ENCODE measurements at regions not wholly inside any gene's neighbourhood (a gene's known extent, or its start where the extent isn't known, plus 50 kb on each side); places are given as distances from the start of the nearest gene placed in this dataset.

DNA sequence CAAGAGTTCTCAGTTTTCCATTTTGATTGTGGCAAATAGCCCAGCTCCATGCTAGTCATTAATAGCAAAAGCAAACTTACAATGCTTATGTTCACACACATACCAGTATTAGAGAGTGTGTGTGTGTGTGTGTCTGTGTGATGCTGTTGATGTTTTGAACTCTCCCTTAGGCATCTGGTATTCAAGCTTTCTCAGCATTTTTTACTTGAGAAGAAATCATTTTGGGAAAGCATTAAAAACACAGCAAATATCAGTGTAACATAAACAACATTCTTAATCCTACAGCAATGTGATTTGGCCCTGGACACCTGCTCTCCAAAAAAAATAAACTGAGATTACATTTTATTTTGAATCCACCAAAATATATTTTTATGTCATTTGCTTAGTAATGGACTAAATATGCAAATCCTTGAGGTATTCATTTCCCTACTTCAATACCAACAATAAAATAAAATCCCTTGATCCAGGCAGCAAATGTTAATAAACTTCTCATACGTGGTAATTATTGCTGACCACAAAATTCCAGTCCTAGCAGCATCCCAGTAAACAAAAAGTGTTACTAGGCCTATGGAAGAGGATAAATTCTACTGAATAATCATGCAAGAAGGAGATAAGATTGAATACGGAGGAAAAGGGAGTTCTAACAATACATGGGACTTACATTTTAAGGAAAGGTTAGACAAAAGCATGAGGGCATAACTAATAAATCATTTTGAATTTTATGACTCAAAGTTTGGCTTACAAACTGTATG is 249.5 kb upstream of the CLEC14A start:
- DNase-seq = no peak

- DNase-seq = no peak
These were observed 248.3 kb upstream of the CLEC14A start for GRCh38 chr14:38504175-38504574.

DNA sequence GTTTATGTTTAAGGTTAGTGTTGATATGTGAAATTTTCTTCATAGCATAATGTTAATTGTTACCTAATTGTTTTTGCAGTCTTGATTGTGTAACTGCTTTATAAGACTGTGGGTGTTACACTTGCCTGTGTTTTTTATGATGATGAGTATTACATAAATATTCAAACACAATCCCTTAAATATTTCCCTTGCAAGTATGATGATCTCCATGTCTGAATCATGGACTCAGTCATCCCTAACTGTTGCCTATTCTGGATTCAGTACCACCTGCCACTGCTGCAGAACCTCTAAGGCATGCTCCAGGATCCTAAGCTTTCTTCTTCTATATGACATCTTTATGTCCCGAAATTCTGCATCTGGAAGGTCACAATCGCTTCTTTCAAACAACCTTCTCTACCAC is 246.3 kb upstream of the CLEC14A start:
- DNase-seq = no peak

DNA sequence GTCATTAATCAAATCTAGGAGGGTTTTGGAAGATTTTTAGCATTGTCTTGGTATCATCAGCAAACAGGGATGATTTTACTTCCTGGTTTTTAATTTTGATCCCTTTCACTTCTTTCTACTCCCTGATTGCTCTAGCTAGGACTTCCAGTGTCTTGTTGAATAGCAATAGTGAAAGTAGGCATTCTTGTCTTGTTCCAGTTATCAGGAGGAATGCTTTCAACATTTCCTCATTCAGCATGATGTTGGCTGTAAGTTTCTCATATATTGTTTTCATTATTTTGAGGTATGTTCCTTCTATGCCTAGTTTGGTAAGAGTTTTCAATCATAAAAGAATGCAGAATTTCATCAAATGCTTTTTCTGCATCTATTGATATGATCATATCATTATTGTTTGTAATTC is 244.2 kb upstream of the CLEC14A start:
- DNase-seq = no peak

DNA sequence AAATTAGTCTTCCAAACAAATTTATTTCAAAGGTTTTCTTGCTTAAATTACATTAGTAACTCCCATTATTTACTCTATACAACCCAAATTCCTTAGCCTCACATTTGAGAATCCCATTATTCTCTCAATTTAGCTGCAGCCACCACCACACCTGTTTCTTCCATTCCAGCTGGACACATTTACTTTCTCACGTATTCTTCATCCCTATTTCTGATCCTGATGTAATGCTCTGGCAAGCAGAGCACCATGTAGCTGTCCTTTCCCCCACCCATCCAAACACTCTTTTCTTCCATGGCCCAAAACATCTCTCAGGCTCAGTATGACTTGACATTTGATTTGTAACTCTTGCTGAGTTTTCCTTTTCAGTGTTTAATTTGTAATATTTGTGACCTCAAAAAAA is 240.2 kb upstream of the CLEC14A start:
- DNase-seq = no peak

DNA sequence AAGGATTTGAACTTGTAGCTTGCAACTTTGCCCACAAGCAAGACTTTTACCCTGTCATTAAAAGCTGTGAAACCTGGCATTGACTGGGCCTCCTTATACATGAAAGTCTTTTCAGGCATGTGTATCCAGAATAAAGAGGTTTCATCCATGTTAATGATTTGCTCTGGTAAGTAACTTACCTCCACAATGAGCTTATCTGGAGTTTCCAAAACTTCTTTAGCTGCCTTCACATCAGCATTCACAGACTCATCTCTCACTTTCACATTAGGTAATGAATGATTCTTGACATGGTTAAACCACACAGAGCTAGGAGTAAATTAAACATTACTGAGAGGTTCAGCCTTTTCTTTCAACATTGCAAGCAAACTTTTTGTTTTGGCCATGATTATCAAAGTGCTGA is 234.4 kb upstream of the CLEC14A start:
- no peak for DNase-seq

- DNase-seq = no peak
These were observed 229.1 kb upstream of the CLEC14A start for GRCh38 chr14:38485026-38485425.

GRCh38 chr14:38481952-38482678 is 226.2 kb upstream of the CLEC14A start:
- DNase-seq = no peak

DNA sequence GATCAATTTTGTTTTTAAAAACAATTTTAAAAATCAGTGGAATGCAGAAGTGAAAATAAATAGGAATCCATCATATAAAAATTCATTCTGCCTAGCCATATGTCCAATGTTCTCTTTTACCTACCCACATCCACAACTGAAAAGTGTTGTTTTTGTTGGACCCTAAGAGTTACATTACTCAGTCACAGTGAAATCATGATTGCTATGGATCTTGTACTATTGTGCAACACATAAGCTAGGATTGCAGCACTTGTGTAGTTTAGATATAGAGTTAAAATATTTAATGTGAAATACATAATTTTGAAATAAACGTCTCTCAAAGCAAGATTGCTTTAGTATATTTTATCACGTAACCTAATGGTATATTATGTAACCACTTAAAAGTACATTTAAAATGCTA is 213.3 kb upstream of the CLEC14A start:
- DNase-seq = no peak

GRCh38 chr14:38442208-38442607 is 186.3 kb upstream of the CLEC14A start:
- no peak for DNase-seq

DNA sequence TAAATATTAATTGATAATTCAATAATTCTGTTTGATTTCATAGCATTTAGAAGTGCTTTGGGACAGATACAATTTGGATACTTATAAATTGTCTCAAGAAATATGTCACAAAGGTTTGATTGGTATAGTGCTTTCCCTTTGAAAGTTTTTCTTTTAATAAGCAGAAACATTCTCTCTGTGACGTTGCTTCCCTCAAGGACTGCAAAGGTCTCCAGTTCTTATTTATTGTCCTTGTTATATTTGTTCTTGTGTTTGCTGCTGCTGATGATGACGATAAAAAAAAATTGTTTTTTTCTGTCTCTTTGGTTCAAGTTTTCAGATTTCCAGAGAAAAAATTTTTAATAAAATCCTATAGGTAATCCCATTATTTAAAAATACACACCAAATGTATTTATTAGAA is 176.3 kb upstream of the CLEC14A start:
- DNase-seq = no peak

- no peak for DNase-seq
These were observed 175.3 kb upstream of the CLEC14A start for GRCh38 chr14:38431156-38431555.

GRCh38 chr14:38430522-38430921 is 174.6 kb upstream of the CLEC14A start:
- DNase-seq = no peak

DNA sequence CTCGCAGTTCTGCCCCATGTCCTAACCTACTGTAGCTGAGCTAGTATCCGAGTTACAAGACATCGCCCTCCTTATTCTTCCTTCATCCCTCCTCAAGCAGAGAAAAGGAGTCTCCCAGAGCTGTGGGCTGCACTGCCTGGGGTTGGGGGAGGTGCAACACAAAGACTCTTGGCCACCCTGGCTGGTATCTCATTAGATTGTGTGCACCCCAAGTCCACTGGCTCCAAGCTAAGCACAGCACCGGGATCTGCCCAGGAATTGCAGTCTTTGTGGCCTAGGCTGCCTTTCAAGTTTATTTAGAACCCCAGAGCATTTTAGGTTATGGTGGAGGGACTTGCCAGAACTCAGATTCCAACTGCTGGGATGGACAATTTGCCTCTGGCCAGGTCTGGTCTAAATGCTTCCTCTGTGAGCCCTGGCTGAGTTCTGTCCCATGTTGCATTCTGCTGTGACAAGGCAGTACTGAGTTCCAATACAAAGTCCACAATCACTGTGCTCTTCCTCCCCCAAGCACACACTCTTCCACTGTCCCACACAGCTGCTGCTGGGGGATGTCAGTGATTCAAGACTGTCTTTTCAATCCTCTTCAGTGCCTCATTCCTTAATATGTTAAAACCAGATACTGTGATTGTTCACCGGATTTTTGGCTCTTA is 169.6 kb upstream of the CLEC14A start:
- no peak for DNase-seq

- DNase-seq = no peak
These were observed 164.2 kb upstream of the CLEC14A start for GRCh38 chr14:38420048-38420447.

DNA sequence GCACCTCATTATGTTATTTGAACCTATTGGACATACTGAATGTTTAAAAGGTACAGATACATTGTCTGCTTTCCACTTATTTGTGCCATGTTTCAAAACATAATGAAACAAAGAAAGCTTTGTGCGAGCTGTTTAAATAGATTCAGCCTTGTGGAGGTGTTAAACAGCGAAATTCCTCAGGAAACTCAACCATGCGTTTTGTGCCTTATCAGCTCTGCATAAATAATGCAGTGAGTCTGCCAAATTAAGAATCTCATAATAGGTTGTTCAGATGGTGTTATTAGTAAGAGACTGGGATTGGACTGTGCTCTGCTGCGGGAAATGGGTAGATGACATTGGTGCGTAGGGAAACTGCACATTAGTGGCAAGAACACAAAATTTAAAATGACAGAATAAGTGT is 163.7 kb upstream of the CLEC14A start:
- no peak for DNase-seq

DNA sequence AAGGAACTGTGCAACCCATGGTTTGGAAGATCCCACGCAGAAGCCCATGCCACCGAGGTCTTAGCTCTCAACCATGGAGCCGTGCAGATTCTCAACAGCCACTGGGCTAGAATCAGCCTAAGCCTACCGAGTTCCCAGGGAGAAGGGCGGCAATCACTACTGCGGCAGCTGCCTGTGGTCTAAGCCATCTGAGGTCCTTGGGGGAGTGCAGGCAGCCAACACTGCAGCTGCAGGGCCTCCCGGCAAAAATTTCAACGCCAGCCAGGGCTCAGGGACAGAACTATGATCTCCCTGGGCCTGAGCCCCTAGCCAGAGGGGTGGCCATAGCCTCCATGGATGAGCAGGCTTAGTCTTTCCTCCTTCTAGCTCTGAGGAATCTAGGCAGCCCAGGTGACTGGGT is 156.8 kb upstream of the CLEC14A start:
- no peak for DNase-seq

DNA sequence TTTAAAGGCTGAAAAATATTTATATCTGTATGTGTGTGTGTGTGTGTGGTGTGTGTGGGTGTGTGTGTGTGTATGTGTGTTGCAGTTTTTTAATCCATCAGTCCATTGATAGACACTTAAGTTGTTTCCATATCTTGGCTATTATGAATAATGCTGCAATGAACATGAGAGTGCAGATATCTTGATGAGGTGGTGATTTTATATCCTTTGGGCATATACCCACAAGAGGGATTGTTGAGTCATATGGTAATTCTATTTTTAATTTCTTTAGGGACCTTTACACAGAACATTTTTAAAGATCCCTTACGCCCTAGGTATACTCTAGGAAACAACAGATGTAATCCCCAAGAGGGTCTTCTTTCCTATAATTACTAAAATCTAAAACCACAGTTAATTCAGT is 154.5 kb upstream of the CLEC14A start:
- DNase-seq = no peak

DNA sequence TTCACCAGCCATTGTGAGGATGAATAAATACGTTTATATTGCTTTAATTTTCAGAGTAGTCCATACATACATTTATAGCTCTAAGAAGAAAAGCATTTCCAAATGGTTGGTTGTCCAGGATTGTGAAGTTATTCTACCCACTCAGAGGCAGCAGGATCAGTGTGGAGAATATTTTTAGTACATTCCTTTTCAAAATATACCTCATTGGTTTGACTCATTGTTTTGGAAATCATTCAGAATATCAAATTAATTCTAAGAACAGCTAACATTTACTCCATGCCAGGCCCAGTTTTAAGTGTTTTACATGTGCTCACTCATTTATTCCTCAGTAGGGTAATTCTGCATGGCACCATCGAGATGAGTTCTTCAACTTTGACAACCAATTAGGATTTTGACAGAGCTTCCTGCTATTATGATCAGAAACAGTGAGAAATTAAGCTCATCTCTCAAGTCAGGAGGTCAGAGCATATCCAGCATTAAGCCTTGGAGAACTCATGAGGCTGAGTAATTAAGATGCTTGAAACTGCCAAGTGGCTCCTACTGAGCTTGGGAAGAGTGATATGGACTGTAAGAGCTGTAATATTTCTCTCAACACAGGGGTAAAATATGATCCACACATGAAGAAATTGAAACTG is 153.3 kb upstream of the CLEC14A start:
- DNase-seq = no peak

DNA sequence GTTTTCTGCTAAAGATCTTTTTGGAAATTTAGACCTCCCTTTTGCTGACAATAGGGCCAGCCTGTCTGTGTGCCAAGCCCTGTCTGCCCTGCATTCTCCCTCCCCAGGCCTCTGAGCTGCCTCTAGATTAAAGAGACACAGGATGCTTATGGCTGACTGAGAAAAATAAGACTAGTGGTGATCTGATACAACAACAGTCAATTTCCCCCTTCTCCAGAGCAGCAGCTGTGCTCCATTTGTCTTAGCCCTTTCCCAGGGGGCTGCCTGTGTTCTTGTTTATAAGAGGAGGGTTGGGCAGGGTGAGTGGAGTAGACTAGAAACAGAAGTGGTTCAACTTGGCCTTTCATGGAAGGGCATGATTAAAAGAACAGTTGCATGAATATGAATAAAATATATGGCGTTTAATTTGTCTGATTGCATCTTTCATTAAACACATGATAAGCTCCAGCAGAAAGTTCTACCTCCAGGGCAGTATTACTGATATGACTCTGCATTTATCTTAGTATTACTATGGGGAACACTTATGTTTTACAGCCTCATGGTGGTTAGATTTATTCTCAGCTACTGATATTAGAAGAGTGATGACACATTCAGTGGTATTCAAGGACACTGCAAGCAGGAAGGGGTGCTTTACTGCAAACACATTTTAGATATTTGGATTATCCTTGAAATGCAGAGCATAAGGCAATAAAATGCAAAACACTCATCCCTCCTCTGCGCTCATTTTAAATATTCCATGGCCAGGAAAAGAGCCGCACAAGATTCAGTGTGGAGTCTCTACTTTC is 150.2 kb upstream of the CLEC14A start:
- no peak for DNase-seq

- DNase-seq = no peak
These were observed 148.7 kb upstream of the CLEC14A start for GRCh38 chr14:38404616-38405015.

GRCh38 chr14:38404100-38404541 is 148.2 kb upstream of the CLEC14A start:
- DNase-seq = no peak

GRCh38 chr14:38400751-38401150 is 144.9 kb upstream of the CLEC14A start:
- DNase-seq = no peak

Data from NCI-H146 (cell line).